H1 (cell line): ENCODE measurements at regions not wholly inside any gene's neighbourhood (a gene's known extent, or its start where the extent isn't known, plus 50 kb on each side); places are given as distances from the start of the nearest gene placed in this dataset.

Experiments used
- MAFK ChIP-seq: IDR thresholded peaks from 2 replicates; pipeline ENCODE4 v1.6.1; 2012; ENCODE audit warnings: low read depth, mild to moderate bottlenecking, improper control_type of control experiment, low read length
- POLR2A ChIP-seq, 2 experiments: IDR thresholded peaks; 1 replicate in 1 of 2; 2 replicates in 1 of 2; pipeline ENCODE4 v1.6.1; 2011; ENCODE audit warnings: low read depth in 2 of 2, low read length in 2 of 2, mild to moderate bottlenecking in 2 of 2; ENCODE audit errors: control extremely low read depth in 1 of 2
- TCF12 ChIP-seq: IDR thresholded peaks from 2 replicates; pipeline ENCODE4 v1.6.1; 2011; ENCODE audit warnings: low read depth, mild to moderate bottlenecking, low read length
- ZNF274 ChIP-seq: IDR thresholded peaks from 2 replicates; pipeline ENCODE4 v1.7.0; 2012; ENCODE audit warnings: low read length, borderline replicate concordance; ENCODE audit errors: extremely low read depth
- TF ChIP-seq, protein P1 (sequence below): IDR thresholded peaks from 2 replicates; pipeline ENCODE4 v1.6.1; 2012; ENCODE audit warnings: inconsistent platforms

DNA sequence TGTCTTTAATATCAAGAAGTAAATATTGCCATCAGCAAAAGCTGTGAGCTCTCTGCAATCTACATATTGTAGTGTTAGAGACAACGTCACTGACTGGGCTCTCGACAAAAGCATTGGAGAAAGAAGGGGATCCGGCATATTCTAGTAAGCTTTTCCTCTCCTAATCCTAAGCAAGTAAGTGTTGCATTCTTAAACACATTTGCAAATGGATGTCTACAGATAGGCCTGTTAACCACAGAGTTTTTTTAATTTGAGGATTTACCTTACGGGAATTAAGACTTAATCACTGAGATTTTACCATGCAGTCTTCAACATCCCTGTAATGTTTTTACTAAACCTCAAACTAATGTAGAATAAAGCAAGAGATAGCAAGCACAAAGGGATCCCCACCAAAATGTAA is 426.5 kb upstream of the CAMK1G start (continued):
- TF ChIP-seq, protein P1, sequence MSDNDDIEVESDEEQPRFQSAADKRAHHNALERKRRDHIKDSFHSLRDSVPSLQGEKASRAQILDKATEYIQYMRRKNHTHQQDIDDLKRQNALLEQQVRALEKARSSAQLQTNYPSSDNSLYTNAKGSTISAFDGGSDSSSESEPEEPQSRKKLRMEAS = no peak
- no peak for TF ChIP-seq POLR2A (IDR thresholded peaks at IDR 0.05; ENCODE audit: control extremely low read depth in 1 of 2, low read depth in 2 of 2, low read length in 2 of 2)
- TF ChIP-seq TCF12 = no peak
- TF ChIP-seq ZNF274 = no peak
- no peak for TF ChIP-seq MAFK
- TF ChIP-seq, all 59 proteins: peak for 0
